ENCODE measurements at regions not wholly inside any gene's neighbourhood (a gene's known extent, or its start where the extent isn't known, plus 50 kb on each side); places are given as distances from the start of the nearest gene placed in this dataset.

DNA sequence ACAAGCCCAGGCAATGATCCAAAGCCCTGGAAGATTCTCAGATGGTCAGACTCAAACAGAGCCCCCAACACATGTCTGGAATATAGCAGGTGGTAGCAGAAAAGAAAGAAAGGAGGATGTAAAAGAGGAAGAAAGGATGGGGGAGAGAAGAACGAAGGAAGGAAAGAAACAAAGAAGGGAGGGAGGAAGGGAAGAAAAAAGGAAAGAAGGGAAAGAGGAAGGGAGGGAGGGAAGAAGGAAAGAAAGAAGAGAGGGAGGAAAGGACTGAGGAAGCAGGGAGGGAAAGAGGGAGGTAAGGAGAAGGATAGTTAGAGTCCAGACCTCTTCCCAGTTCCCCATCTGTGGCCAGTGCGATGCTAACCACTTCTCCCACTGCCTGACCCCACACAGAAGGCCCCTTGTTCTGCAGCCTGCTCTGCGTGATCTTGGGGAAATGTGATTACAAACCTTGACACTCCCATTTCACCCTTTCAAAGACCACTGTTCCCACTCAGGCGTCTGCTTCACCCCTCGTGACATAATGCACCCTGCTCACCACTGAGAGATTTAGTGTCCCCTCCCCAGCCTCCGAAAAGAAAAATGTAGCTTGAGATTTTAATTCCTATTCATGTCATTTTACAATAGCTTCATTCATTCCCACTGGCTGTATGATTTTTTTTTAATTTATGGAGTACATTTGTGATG lies 357.9 kb downstream of the BCL11B start:
- intact Hi-C loops (cut with micrococcal nuclease; ENCODE audit: unreplicated experiment) = no loop called here
- H3K9me3 ChIP-seq = no peaks in the 10 kb centered on the region
- Mint-ChIP-seq H3K27me3 (ENCODE audit: insufficient read depth, unreplicated experiment) (peaks cover 14% of the 10 kb centered on the region), H3K4me1 (ENCODE audit: low read depth, unreplicated experiment) (no peaks in the 10 kb centered on the region), H3K9me3 (ENCODE audit: unreplicated experiment) (no peaks in the 10 kb centered on the region), H3K4me3 (ENCODE audit: unreplicated experiment) (no peak overlapping the region), H3K27ac (ENCODE audit: unreplicated experiment) (no peak overlapping the region), H3K36me3 (ENCODE audit: insufficient read depth, unreplicated experiment) (no peaks in the 10 kb centered on the region)
- ChIA-PET POLR2A (no interaction called here), CTCF (no interaction called here)
- H3K4me1 ChIP-seq = no peaks in the 10 kb centered on the region
- TF ChIP-seq CTCF (IDR thresholded peaks at IDR 0.05; ENCODE audit: insufficient read depth in 1 of 2, low read depth in 1 of 2, low read length in 1 of 2, severe bottlenecking in 1 of 2, unreplicated experiment in 1 of 2) = no peak
- no TSS peak for BruUV-seq (replicated peaks)
- DNase-seq = no peak
- H3K4me3 ChIP-seq (ENCODE audit: low read depth, low read length) = no peak overlapping the region
- H3K36me3 ChIP-seq (ENCODE audit: control insufficient read depth, insufficient read depth, low read length) = no peaks in the 10 kb centered on the region
- H3K27me3 ChIP-seq (replicated peaks; ENCODE audit: control insufficient read depth, insufficient read depth, low read length) = no peaks in the 10 kb centered on the region

- Histone ChIP-seq H3K36me3 (ENCODE audit: control insufficient read depth, insufficient read depth, low read length) (no peaks in the 10 kb centered on the region), H3K9me3 (no peaks in the 10 kb centered on the region), H3K4me1 (no peaks in the 10 kb centered on the region), H3K27me3 (replicated peaks; ENCODE audit: control insufficient read depth, insufficient read depth, low read length) (no peaks in the 10 kb centered on the region), H3K4me3 (ENCODE audit: low read depth, low read length) (no peak overlapping the region)
- peaks cover 18% of the 10 kb centered on the region for H3K27me3 Mint-ChIP-seq (ENCODE audit: insufficient read depth, unreplicated experiment)
- H3K4me3 Mint-ChIP-seq (ENCODE audit: unreplicated experiment) = no peak overlapping the region
- BruUV-seq (replicated peaks) = no TSS peak
- no peaks in the 10 kb centered on the region for H3K36me3 Mint-ChIP-seq (ENCODE audit: insufficient read depth, unreplicated experiment)
- TF ChIP-seq CTCF (IDR thresholded peaks at IDR 0.05; ENCODE audit: insufficient read depth in 1 of 2, low read depth in 1 of 2, low read length in 1 of 2, severe bottlenecking in 1 of 2, unreplicated experiment in 1 of 2) = no peak
- no peaks in the 10 kb centered on the region for H3K4me1 Mint-ChIP-seq (ENCODE audit: low read depth, unreplicated experiment)
- POLR2A ChIA-PET = no interaction called here
- intact Hi-C loops (cut with micrococcal nuclease; ENCODE audit: unreplicated experiment) = no loop called here
- no peak overlapping the region for H3K27ac Mint-ChIP-seq (ENCODE audit: unreplicated experiment)
- DNase-seq = no peak
- CTCF ChIA-PET = no interaction called here
- H3K9me3 Mint-ChIP-seq (ENCODE audit: unreplicated experiment) = no peaks in the 10 kb centered on the region
Observed at GRCh38 chr14:98914942-98915341, 357.1 kb downstream of the BCL11B start.

DNA sequence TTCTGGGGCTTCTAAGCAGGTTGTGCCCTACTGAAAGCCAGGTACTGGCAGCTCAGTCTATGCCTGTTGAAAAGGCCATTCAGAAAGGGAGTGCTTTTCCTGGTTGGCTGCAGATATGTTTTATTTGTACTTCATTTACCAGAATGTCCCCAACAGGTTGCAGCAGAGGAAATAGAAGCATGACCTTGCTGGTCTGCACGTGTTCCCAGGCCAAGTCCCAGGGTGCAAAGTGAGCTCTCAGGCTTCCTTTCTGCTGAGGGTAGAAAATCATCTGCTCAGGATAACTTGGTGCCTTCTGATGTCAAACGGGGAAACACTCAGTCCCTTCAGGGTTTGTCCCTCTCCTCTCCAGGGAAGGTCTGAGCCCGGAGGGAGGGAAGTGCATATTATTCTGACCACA lies 356.4 kb downstream of the BCL11B start:
- BruUV-seq (replicated peaks) = no TSS peak
- DNase-seq = no peak
- TF ChIP-seq CTCF (IDR thresholded peaks at IDR 0.05; ENCODE audit: insufficient read depth in 1 of 2, low read depth in 1 of 2, low read length in 1 of 2, severe bottlenecking in 1 of 2, unreplicated experiment in 1 of 2) = no peak
- intact Hi-C loops (cut with micrococcal nuclease; ENCODE audit: unreplicated experiment) = no loop called here
- Mint-ChIP-seq H3K36me3 (ENCODE audit: insufficient read depth, unreplicated experiment) (no peaks in the 10 kb centered on the region), H3K9me3 (ENCODE audit: unreplicated experiment) (no peaks in the 10 kb centered on the region), H3K27ac (ENCODE audit: unreplicated experiment) (no peak overlapping the region), H3K4me1 (ENCODE audit: low read depth, unreplicated experiment) (no peaks in the 10 kb centered on the region), H3K4me3 (ENCODE audit: unreplicated experiment) (no peak overlapping the region), H3K27me3 (ENCODE audit: insufficient read depth, unreplicated experiment) (peaks cover 16% of the 10 kb centered on the region)
- Histone ChIP-seq H3K36me3 (ENCODE audit: control insufficient read depth, insufficient read depth, low read length) (no peaks in the 10 kb centered on the region), H3K27me3 (replicated peaks; ENCODE audit: control insufficient read depth, insufficient read depth, low read length) (no peaks in the 10 kb centered on the region), H3K9me3 (no peaks in the 10 kb centered on the region), H3K4me3 (ENCODE audit: low read depth, low read length) (no peak overlapping the region), H3K4me1 (no peaks in the 10 kb centered on the region)
- ChIA-PET POLR2A (no interaction called here), CTCF (no interaction called here)

Data from Caco-2 (cell line).